Brain microvascular endothelial cell (primary cell): ENCODE measurements at regions not wholly inside any gene's neighbourhood (a gene's known extent, or its start where the extent isn't known, plus 50 kb on each side); places are given as distances from the start of the nearest gene placed in this dataset.
"Not testable (repeated sequence)": the region's sequence is repeated elsewhere in the genome, so short reads cannot be mapped to it uniquely, and the experiment has no call there.

ENCODE experiments used
- DNase-seq: peaks from one replicate; pipeline ENCODE4 v3.0.0-alpha.2; 2020
- H3K27ac ChIP-seq: fragments of 250-450 bp; sonication (Bioruptor Pico); 2 replicates; pipeline ENCODE4 v1.5.1; 2020; ENCODE audit warnings: mild to moderate bottlenecking, moderate library complexity
- H3K27me3 ChIP-seq: fragments of 250-450 bp; sonication (Bioruptor Pico); replicated peaks from 2 replicates; pipeline ENCODE4 v1.5.1; 2020; ENCODE audit warnings: mild to moderate bottlenecking
- H3K36me3 ChIP-seq: fragments of 250-450 bp; sonication (Bioruptor Pico); replicated peaks from 2 replicates; pipeline ENCODE4 v1.5.1; 2020; ENCODE audit warnings: mild to moderate bottlenecking
- H3K4me3 ChIP-seq: 2 replicates; pipeline ENCODE4 v1.5.1; 2011; ENCODE audit warnings: low read depth, mild to moderate bottlenecking, control low read depth, low read length, moderate library complexity
- in situ Hi-C: cut with HindIII; loops from 2 replicates; pipeline ENCODE4 v1.10.0; 2017; ENCODE audit warnings: low sequenced_read_pairs, low pct_ligation_motif_present

DNA sequence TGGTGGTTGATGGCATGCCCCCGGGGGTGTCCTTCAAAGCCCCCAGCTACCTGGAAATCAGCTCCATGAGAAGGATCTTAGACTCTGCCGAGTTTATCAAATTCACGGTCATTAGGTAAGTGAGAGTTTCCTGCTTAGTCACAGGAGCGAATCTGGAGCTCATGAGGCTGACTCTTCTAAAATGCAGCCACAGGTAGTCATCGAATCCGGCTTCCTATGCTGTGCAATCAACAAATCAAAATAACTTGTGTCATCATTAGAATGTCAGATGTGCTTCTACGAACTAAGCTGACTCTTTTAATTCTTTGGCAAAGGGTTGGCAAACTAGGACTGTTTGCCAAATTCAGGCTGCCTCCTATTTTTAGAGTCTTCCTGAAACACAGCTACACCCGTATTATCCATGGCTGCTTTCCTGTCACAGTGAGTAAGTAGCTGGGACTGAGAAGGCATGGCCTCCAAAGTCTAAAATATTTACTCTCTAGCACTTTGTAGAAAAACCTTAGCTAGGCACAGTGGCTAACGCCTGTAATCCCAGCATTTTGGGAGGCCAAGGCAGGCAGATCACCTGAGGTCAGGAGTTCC lies 108.0 kb downstream of the NSUN5 start:
- H3K27me3 ChIP-seq, DNase-seq, in situ Hi-C loops, H3K4me3 ChIP-seq, H3K27ac ChIP-seq, H3K36me3 ChIP-seq: not testable (repeated sequence)

- H3K4me3 ChIP-seq, DNase-seq, H3K36me3 ChIP-seq, H3K27me3 ChIP-seq, in situ Hi-C loops, H3K27ac ChIP-seq: not testable (repeated sequence)
These were observed 108.2 kb upstream of the SPDYE9 start for GRCh38 chr7:73193991-73194390.

DNA sequence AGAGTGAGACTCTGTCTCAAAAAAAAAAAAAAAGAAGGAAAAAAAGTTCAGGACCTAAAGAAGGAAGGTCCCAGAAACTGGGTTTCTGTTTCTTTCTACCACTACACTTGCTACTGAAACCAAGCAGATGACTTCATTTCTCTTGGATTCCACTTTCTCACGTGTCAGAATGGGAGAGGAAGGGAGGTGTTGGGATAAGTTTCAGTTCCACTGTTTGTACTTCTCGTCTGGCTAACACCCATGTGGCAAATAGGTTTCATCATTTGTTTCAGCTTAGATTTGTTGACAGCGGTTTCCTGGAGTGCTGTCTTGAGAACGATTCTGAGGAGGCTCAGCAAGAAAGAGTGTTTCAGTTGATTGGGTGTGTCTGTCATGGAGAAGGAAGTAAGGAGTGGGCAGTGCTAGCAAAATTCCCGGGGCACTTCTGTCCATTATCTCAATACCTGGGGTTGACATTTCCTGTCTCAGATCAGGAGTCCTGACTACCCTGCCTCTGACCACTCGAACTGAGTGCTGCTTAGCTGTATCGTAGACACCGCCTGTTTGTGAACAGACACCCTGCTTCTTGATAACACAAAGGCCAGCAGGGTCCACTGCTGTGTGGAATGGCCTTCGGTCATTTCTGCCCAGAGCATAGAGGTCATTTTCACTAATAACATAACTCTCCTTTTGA lies 104.8 kb upstream of the SPDYE9 start:
- in situ Hi-C loops, H3K36me3 ChIP-seq, H3K4me3 ChIP-seq, H3K27ac ChIP-seq, DNase-seq, H3K27me3 ChIP-seq: not testable (repeated sequence)

DNA sequence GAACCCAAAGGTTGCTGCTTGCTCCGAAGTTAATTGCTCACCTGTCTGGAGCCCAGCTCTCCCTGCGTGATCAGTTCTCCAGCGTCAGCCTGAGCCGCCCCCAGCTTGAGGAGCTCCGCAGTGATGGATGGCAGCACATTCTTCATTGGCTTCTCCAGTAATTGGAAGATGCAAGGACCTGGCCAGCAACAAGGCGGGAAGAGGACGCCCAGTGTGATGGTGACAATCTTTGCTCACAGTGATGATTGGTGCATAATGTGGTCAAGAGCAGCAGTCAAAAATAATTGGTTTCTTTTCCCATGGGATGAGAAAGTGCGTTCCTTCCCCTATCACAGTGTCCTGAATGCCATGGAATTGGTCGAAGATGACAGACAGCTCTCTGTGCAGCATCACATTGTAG lies 102.4 kb upstream of the SPDYE9 start:
- H3K36me3 ChIP-seq, H3K27ac ChIP-seq, DNase-seq, H3K4me3 ChIP-seq, in situ Hi-C loops, H3K27me3 ChIP-seq: not testable (repeated sequence)

- in situ Hi-C loops, H3K36me3 ChIP-seq, H3K27me3 ChIP-seq, H3K4me3 ChIP-seq, H3K27ac ChIP-seq, DNase-seq: not testable (repeated sequence)
These were observed 100.9 kb upstream of the SPDYE9 start for GRCh38 chr7:73186589-73187309.

DNA sequence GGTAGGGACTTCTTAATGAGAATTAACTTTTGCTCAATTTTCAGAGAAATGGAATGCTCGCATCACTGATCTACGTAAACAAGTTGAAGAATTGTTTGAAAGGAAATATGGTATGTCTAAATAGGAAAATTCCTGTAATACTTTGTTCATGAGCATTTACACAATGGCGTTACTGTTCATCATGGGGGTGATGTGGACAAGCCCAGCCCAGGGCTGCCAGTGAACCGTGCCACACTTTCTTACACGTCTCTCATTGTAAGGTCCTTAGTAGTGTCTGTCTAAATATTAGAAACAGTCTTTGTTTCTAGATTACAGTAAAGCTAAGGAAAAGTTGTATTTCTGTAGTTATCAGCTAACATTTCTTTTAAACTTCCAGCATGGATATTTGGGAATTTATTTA lies 91.0 kb upstream of the SPDYE9 start:
- H3K27ac ChIP-seq, DNase-seq, H3K36me3 ChIP-seq, H3K4me3 ChIP-seq, H3K27me3 ChIP-seq, in situ Hi-C loops: not testable (repeated sequence)

DNA sequence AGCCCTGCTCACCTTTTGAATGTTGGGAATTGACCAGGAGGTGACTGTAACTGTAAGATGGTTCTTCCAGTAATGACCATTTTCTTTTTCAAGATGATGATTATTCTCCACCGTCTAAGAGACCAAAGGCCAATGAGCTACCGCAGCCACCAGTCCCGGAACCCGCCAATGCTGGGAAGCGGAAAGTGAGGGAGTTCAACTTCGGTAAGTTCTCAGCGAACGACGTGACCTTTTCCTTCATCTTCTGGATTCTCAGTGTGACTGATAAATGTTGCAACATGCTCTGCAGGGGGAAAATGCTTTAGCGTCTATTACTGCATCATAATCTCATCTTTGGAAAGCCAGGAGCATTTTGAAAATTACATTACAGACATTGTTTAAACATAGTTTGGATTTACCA lies 89.5 kb upstream of the SPDYE9 start:
- in situ Hi-C loops, H3K27me3 ChIP-seq, DNase-seq, H3K36me3 ChIP-seq, H3K27ac ChIP-seq, H3K4me3 ChIP-seq: not testable (repeated sequence)

- H3K27me3 ChIP-seq, H3K36me3 ChIP-seq, in situ Hi-C loops, DNase-seq, H3K4me3 ChIP-seq, H3K27ac ChIP-seq: not testable (repeated sequence)
These were observed 85.1 kb upstream of the SPDYE9 start for GRCh38 chr7:73170902-73171301.

GRCh38 chr7:73170415-73170814 lies 84.6 kb upstream of the SPDYE9 start:
- in situ Hi-C loops, H3K27ac ChIP-seq, H3K4me3 ChIP-seq, DNase-seq, H3K27me3 ChIP-seq, H3K36me3 ChIP-seq: not testable (repeated sequence)

DNA sequence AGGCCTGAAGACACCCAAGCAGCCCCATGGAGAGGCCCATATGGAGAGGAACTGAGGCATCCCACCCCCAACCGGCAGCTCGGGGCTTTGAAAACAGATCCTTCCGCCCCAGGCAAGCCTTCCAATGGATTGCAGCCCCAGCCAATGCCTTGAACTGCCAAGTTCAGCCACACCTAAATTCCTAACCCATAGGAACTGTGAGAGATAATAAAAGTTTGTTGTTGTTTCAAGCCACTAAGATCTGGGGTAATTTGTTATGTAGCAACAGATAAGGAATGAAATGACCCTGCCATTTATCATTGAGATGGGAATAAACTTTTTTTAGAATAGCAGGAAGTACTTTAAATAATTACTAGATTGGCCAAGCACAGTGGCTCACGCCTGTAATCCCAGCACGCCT lies 80.3 kb upstream of the SPDYE9 start:
- H3K36me3 ChIP-seq, H3K27me3 ChIP-seq, in situ Hi-C loops, DNase-seq, H3K4me3 ChIP-seq, H3K27ac ChIP-seq: not testable (repeated sequence)

DNA sequence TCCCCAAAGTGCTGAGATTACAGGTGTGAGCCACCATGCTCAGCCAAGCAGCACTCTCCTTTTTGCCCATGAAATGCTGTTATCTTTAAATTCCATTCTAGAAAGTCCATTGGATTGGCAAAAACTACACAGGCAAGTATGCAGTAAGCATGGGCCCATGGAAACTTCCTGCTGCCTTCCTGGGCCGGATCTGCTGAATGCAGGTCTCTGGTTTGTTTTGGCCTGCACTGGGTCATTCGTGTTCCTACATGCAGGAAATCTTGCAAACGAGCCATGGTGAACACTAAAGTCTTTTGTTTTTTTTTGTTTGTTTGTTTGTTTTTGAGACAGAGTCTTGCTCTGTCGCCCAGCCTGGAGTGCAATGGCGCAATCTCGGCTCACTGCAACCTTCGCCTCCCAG lies 76.8 kb upstream of the SPDYE9 start:
- H3K4me3 ChIP-seq, DNase-seq, in situ Hi-C loops, H3K36me3 ChIP-seq, H3K27me3 ChIP-seq, H3K27ac ChIP-seq: not testable (repeated sequence)

GRCh38 chr7:73161727-73162126 lies 75.9 kb upstream of the SPDYE9 start:
- H3K4me3 ChIP-seq, DNase-seq, H3K27ac ChIP-seq, H3K27me3 ChIP-seq, in situ Hi-C loops, H3K36me3 ChIP-seq: not testable (repeated sequence)

DNA sequence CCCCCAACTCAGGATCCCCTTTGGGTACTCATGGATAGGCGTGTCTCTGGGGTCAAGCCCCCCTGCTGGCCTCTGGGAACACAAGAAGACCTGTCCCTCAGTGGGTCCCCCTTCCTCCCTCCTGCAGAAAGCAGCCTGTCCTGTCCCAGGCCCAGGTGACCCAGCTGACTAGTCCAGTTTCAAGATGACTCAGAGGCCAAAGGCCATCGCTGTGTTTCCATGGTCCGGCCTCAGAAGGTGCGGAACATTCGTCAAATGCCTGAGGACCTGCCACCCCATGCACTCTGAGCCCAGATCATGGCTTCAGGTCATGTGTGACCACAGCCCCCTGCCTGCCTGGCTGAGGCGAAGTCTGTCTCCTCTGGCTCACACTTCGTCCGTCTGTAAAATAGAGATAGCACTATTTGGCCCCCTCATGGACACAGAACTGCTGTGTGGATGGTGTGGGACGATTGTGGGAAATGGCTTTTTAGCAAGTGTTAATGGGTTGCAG lies 71.4 kb upstream of the SPDYE9 start:
- H3K27me3 ChIP-seq, DNase-seq, H3K27ac ChIP-seq, H3K4me3 ChIP-seq, in situ Hi-C loops, H3K36me3 ChIP-seq: not testable (repeated sequence)

- H3K27ac ChIP-seq, DNase-seq, H3K27me3 ChIP-seq, in situ Hi-C loops, H3K36me3 ChIP-seq: not testable (repeated sequence)
- H3K4me3 ChIP-seq, result peak overlapping the region; percentile 17
These were observed 70.8 kb upstream of the SPDYE9 start for GRCh38 chr7:73156510-73157168.
